Activated naive CD4-positive, alpha-beta T cell treated with anti-CD3 and anti-CD28 coated beads for 36 hours (primary cell): ENCODE measurements at regions not wholly inside any gene's neighbourhood (a gene's known extent, or its start where the extent isn't known, plus 50 kb on each side); places are given as distances from the start of the nearest gene placed in this dataset.

Experiments used
- CTCF ChIA-PET: fragments of 350-600 bp; sonication (Branson Sonifier 250); formaldehyde crosslinking; loops from one replicate; lab custom pipeline; 2021; ENCODE audit warnings: antibody characterized with exemption; lab: Charles Lee
- DNase-seq: peaks from one replicate; pipeline ENCODE4 v3.0.0-alpha.2; 2020
- H3K27ac Mint-ChIP-seq: one replicate; pipeline ENCODE4 v1.8.0; 2021; ENCODE audit warnings: mild to moderate bottlenecking, mixed read lengths
- H3K27me3 Mint-ChIP-seq: one replicate; pipeline ENCODE4 v1.8.0; 2021; ENCODE audit warnings: low read depth, mixed read lengths
- H3K36me3 Mint-ChIP-seq: one replicate; pipeline ENCODE4 v1.8.0; 2021; ENCODE audit warnings: low read depth, mixed read lengths
- H3K4me1 Mint-ChIP-seq: one replicate; pipeline ENCODE4 v1.8.0; 2021; ENCODE audit warnings: low read depth, mixed read lengths
- H3K4me3 Mint-ChIP-seq: one replicate; pipeline ENCODE4 v1.8.0; 2021; ENCODE audit warnings: mild to moderate bottlenecking, moderate library complexity, mixed read lengths
- H3K9me3 Mint-ChIP-seq: one replicate; pipeline ENCODE4 v1.8.0; 2021; ENCODE audit warnings: mixed read lengths
- intact Hi-C: fragments of 100-400 bp; cut with micrococcal nuclease; formaldehyde crosslinking; loops from one replicate; pipeline ENCODE4 v1.15.1; 2023

DNA sequence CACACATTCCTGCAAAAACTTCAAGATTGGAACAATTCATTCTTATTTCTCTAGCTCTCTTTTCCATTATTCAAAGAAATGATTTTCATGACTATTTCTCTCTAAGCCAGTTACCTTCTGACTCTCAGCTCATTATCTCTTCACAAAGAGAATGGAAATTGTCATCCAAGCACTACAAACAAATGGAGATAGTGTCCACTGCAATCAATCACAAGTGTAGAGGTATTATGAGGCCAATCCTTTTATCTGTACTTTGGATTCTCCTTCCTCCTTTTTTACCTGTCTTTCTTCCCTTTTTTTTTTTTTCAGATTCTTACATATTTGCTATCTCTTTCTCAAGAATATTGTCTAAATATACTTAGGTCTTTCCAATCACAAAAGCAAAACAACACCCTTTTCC, 497.7 kb upstream of the MEF2C start:
- Mint-ChIP-seq H3K27me3 (no peaks in the 10 kb centered on the region), H3K27ac (no peak overlapping the region), H3K4me3 (no peak overlapping the region), H3K4me1 (no peaks in the 10 kb centered on the region), H3K36me3 (no peaks in the 10 kb centered on the region), H3K9me3 (no peaks in the 10 kb centered on the region)
- intact Hi-C loops: no loop called here
- CTCF ChIA-PET: no interaction called here
- DNase-seq: no peak

DNA sequence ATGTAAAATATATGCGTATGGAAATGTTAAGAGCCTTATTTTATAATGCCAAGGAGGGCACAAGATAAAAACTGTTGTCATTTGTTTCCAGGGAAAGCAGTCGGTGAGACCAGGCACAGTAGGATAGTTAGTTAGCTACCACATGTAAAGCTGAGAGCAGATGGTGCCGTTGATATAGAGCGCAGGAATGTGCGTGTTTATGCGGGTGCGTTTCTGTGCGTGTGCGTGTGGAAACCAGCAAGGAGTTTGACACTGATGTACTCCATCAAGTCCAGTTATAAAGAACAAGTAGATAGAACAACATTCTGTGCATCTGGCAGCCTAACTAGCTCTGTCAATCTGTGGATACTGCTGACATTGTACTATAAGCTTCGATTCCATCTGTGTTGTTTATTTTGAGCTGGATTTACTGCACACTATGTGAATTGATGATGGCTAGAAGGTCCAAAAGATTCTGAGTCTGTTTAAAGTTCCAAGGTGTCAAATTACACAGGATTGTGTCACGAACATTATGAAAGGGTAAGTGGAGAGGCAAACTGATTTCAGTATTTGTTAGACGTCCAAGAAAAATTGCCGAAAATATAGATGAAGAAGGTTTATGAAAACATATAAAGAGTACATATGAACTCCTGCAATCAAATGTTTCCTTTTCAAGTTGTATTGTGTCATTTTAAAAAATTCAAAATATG, 494.9 kb upstream of the MEF2C start:
- no peak overlapping the region for H3K27ac Mint-ChIP-seq
- no peak overlapping the region for H3K4me3 Mint-ChIP-seq
- DNase-seq: no peak
- CTCF ChIA-PET: no interaction called here
- intact Hi-C loops: no loop called here
- no peaks in the 10 kb centered on the region for H3K27me3 Mint-ChIP-seq
- H3K4me1 Mint-ChIP-seq: no peaks in the 10 kb centered on the region
- H3K36me3 Mint-ChIP-seq: no peaks in the 10 kb centered on the region
- no peaks in the 10 kb centered on the region for H3K9me3 Mint-ChIP-seq

DNA sequence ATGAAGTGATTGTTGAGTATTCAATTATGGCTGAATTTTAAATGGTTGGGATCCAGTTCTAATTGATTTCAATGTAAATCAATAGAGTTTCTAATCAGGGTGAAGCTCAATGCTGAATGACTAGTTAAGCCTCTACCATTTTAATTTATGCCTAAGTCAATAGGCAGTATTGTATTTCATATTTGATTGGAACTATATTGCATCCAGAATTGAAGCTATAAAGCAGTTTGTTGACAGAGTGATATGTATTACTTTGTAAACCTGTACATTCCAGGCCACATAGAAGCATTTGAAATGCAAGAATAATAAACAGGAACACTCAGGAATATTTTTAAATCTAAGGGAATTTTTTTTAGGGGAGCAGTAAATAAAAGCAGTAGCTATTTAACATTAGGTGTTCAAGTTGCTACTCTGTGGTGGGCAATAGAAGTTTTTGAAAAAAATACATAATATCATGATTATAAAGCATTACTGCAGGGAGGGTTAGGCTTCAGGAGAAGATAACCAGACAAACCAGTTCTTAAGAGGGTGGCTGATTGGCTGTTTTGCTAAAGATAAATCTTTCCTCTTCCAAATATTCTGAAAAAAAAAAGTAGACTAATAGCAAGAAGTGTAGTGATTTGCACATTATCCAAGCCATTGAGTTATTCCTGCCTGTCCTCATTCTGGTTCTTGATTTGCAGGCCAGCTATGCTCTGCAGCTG, 492.0 kb upstream of the MEF2C start:
- Mint-ChIP-seq H3K4me1 (no peaks in the 10 kb centered on the region), H3K27me3 (no peaks in the 10 kb centered on the region), H3K4me3 (no peak overlapping the region), H3K9me3 (peaks cover 2% of the 10 kb centered on the region), H3K27ac (no peak overlapping the region), H3K36me3 (no peaks in the 10 kb centered on the region)
- intact Hi-C loops: no loop called here
- CTCF ChIA-PET: interaction anchor here (0.6 kb wide), 1 partner anchor 1011 kb away, joined by 3 read pairs; no protein-coding TSS in a partner anchor
- no peak for DNase-seq

DNA sequence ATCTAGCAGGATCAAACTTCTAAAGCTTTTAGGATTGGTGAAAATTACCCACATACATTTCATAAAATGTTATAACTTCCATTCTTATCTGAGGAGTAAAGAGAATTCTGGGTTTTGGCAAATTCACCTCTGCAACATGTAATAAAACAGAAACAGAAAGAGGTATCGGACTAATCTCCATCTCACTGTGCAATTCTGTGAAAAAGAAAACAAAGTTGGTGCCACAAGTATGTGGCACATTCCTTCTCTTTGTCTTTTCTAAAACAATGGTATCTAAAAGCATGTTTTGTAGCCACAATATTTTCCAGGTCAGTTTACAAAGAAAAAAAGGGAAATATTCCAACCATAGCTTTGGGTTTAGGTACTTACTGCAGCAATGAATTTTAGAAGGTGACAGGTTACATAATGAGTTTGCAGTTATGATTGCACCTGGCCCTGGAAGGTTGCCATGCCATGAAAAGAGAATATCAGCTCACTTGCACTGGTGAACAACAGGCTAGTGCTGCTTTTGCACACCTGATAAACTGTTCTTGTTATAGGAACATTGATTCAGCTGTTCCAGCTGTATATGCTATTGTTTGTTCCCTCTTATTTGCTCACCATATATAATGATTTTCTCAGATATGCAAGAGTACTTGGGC, 491.3 kb upstream of the MEF2C start:
- Mint-ChIP-seq H3K36me3 (no peaks in the 10 kb centered on the region), H3K4me3 (no peak overlapping the region), H3K27me3 (no peaks in the 10 kb centered on the region), H3K4me1 (no peaks in the 10 kb centered on the region), H3K27ac (no peak overlapping the region), H3K9me3 (peaks cover 3% of the 10 kb centered on the region)
- CTCF ChIA-PET: no interaction called here
- intact Hi-C loops: no loop called here
- DNase-seq: no peak

DNA sequence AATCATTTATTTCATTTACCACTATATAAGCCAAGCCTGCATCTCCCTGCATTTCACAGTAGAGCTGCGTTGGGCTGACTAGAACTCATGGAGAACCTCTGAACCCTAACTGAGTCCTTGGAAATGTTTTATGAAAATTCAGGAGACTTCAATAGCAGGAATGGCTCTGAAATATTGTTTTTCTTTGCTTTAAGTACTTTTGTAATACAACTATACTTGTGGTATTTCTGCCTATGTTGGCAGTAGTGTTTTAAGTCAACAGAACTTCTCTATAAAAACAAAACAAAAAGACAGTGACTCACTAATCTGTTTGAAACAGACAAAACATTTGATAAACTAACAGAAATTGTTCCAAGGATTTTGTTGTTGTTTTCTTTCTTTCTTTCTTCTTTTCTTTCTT, 489.2 kb upstream of the MEF2C start:
- Mint-ChIP-seq H3K36me3 (no peaks in the 10 kb centered on the region), H3K9me3 (peaks cover 3% of the 10 kb centered on the region), H3K27ac (no peak overlapping the region), H3K4me1 (no peaks in the 10 kb centered on the region), H3K4me3 (no peak overlapping the region), H3K27me3 (no peaks in the 10 kb centered on the region)
- intact Hi-C loops: no loop called here
- CTCF ChIA-PET: no interaction called here
- DNase-seq: no peak

DNA sequence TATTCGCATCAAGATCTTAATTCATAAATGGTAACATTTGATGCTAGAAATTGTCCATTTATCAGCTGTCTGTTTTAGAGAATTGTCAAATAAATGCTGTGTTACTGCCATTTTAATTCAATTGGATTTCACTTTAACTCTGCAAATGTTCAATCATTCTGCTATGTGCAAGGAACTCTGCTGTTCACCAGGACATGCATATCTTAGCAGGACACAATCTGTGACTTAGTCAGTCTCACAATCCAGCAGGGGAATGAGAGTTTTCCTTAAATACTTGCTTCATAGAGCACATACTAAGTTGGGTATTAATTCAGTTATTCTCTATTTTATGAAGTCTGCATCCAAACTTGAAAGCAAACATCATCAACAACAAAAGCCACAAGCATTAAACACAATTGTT, 488.7 kb upstream of the MEF2C start:
- H3K4me1 Mint-ChIP-seq: no peaks in the 10 kb centered on the region
- H3K36me3 Mint-ChIP-seq: no peaks in the 10 kb centered on the region
- H3K9me3 Mint-ChIP-seq: peaks cover 3% of the 10 kb centered on the region
- H3K27ac Mint-ChIP-seq: no peak overlapping the region
- no peak overlapping the region for H3K4me3 Mint-ChIP-seq
- DNase-seq: no peak
- intact Hi-C loops: no loop called here
- H3K27me3 Mint-ChIP-seq: no peaks in the 10 kb centered on the region
- CTCF ChIA-PET: no interaction called here

DNA sequence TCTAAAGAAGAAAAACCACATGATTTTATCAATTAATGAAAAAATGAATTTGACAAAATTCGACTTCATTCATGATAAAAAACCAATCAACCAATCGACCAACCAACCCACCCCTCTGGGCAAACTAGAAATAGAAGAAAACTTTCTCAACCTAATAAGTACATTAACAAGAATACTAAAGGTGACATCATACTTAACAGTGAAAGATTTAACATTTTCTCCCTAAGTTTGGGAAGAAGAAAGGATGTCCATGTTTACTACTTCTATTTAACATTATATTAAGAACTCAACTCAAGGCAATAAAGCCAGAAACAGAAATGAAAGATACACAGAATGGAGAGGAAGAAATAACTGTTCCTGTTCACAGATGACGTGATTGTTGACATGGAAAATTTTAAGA, 476.1 kb upstream of the MEF2C start:
- intact Hi-C loops: no loop called here
- Mint-ChIP-seq H3K27me3 (no peaks in the 10 kb centered on the region), H3K9me3 (no peaks in the 10 kb centered on the region), H3K4me1 (no peaks in the 10 kb centered on the region), H3K4me3 (no peak overlapping the region), H3K36me3 (no peaks in the 10 kb centered on the region), H3K27ac (no peak overlapping the region)
- DNase-seq: no peak
- CTCF ChIA-PET: no interaction called here

DNA sequence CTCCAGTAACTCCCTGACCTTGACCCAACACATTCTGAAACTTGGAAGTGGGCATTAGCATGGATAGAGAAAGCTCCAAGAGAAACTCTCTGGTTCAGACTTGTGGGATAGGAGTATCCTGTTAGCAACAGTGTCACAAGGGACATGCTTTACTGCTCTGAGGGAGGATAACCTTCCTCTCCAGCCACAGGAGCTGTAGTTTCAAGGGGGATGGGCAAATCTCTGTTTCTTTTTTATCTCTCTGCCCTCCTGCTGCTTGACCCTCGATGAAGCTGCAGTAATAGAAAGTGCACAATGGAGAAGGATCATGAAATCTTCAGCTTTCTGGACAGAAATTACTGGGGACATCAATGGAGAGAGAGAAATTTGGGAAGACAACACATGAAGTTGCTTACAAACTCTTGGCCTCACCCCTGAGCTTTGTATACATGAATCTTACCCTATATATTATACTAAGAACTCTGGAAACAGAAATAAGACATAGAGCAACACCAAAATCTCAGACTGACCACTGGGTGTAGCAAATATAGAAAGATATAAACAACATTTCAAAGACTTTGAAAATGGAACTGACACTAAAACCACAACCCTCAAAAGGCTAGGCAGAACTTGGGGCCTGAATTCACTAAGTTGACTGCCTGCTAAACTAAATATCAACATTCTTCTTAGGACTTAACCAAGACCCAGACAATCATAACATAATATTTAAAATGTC, 471.0 kb upstream of the MEF2C start:
- Mint-ChIP-seq H3K9me3 (no peaks in the 10 kb centered on the region), H3K27me3 (no peaks in the 10 kb centered on the region), H3K36me3 (no peaks in the 10 kb centered on the region), H3K4me3 (no peak overlapping the region), H3K27ac (no peak overlapping the region), H3K4me1 (no peaks in the 10 kb centered on the region)
- no peak for DNase-seq
- CTCF ChIA-PET: no interaction called here
- intact Hi-C loops: no loop called here

DNA sequence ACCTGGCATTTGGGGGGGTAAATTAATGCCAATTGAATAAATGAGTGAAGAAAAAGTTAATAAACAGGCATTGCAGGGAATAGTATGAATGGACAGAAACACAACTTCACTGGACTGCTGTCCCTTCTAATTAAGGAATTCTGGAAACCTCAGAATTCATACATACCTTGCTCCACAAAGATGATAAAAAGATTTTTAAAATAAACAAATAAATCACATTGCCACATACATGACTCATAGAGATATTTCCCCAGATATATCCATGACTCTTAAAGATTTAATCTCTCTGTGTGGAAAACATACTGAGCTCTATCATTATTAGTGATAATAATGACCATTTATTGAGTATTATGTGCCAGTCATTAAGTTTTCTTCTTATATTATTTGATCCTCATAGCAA, 469.0 kb upstream of the MEF2C start:
- Mint-ChIP-seq H3K4me1 (no peaks in the 10 kb centered on the region), H3K27ac (no peak overlapping the region)

GRCh38 chr5:89351222-89351621, 468.2 kb upstream of the MEF2C start:
- no peaks in the 10 kb centered on the region for H3K9me3 Mint-ChIP-seq
- no peak overlapping the region for H3K27ac Mint-ChIP-seq
- H3K4me3 Mint-ChIP-seq: no peak overlapping the region
- H3K4me1 Mint-ChIP-seq: no peaks in the 10 kb centered on the region
- intact Hi-C loops: no loop called here
- CTCF ChIA-PET: no interaction called here
- no peaks in the 10 kb centered on the region for H3K27me3 Mint-ChIP-seq
- no peaks in the 10 kb centered on the region for H3K36me3 Mint-ChIP-seq
- no peak for DNase-seq

More for the DNA sequence above, 469.0 kb upstream of the MEF2C start:
- no peaks in the 10 kb centered on the region for H3K27me3 Mint-ChIP-seq
- CTCF ChIA-PET: no interaction called here
- no peaks in the 10 kb centered on the region for H3K9me3 Mint-ChIP-seq
- DNase-seq: no peak
- H3K36me3 Mint-ChIP-seq: no peaks in the 10 kb centered on the region
- intact Hi-C loops: no loop called here
- H3K4me3 Mint-ChIP-seq: no peak overlapping the region

GRCh38 chr5:89350684-89351083, 467.7 kb upstream of the MEF2C start:
- intact Hi-C loops: no loop called here
- CTCF ChIA-PET: no interaction called here
- Mint-ChIP-seq H3K27me3 (no peaks in the 10 kb centered on the region), H3K4me3 (no peak overlapping the region), H3K4me1 (no peaks in the 10 kb centered on the region), H3K36me3 (no peaks in the 10 kb centered on the region), H3K27ac (no peak overlapping the region), H3K9me3 (no peaks in the 10 kb centered on the region)
- no peak for DNase-seq

GRCh38 chr5:89349246-89349980, 466.4 kb upstream of the MEF2C start:
- Mint-ChIP-seq H3K36me3 (no peaks in the 10 kb centered on the region), H3K9me3 (no peaks in the 10 kb centered on the region), H3K4me3 (no peak overlapping the region), H3K27ac (no peak overlapping the region), H3K27me3 (no peaks in the 10 kb centered on the region), H3K4me1 (no peaks in the 10 kb centered on the region)
- DNase-seq: no peak
- intact Hi-C loops: no loop called here
- CTCF ChIA-PET: interaction anchor here (0.7 kb wide), 1 partner anchor 10 kb away, joined by 4 read pairs; no protein-coding TSS in a partner anchor
